GM19463 (cell line): ENCODE measurements at regions not wholly inside any gene's neighbourhood (a gene's known extent, or its start where the extent isn't known, plus 50 kb on each side); places are given as distances from the start of the nearest gene placed in this dataset.
"Not testable (repeated sequence)": the region's sequence is repeated elsewhere in the genome, so short reads cannot be mapped to it uniquely, and the experiment has no call there.

Experiments
- ATAC-seq: cut with Tn5 transposase; IDR thresholded peaks from one replicate; pipeline ENCODE4 v1.9.1; 2021; ENCODE audit warnings: mild to moderate bottlenecking, moderate library complexity; ENCODE audit not compliant: unreplicated experiment

- no peak for ATAC-seq
Observed at GRCh38 chr4:26204249-26204825, 116.5 kb upstream of the RBPJ start.

GRCh38 chr4:26204911-26205370 is 115.9 kb upstream of the RBPJ start:
- ATAC-seq = no peak

- no peak for ATAC-seq
Observed at GRCh38 chr4:26206339-26206738, 114.5 kb upstream of the RBPJ start.

- no peak for ATAC-seq
Observed at GRCh38 chr4:26206999-26207398, 113.8 kb upstream of the RBPJ start.

- ATAC-seq = no peak
Observed at GRCh38 chr4:26207631-26208030, 113.2 kb upstream of the RBPJ start.

GRCh38 chr4:26208237-26208994 is 112.4 kb upstream of the RBPJ start:
- ATAC-seq = no peak

GRCh38 chr4:26209378-26209777 is 111.4 kb upstream of the RBPJ start:
- ATAC-seq = not testable (repeated sequence)

GRCh38 chr4:26212528-26212927 is 108.3 kb upstream of the RBPJ start:
- no peak for ATAC-seq

- ATAC-seq = no peak
Observed at GRCh38 chr4:26213317-26213716, 107.5 kb upstream of the RBPJ start.

- no peak for ATAC-seq
Observed at GRCh38 chr4:26214994-26215393, 105.8 kb upstream of the RBPJ start.

GRCh38 chr4:26215725-26216124 is 105.1 kb upstream of the RBPJ start:
- no peak for ATAC-seq

- ATAC-seq = no peak
Observed at GRCh38 chr4:26217481-26217880, 103.3 kb upstream of the RBPJ start.

GRCh38 chr4:26217961-26218676 is 102.7 kb upstream of the RBPJ start:
- ATAC-seq = peak; percentile 87

GRCh38 chr4:26218677-26219605 is 101.9 kb upstream of the RBPJ start:
- peak; percentile 20 for ATAC-seq

- no peak for ATAC-seq
Observed at GRCh38 chr4:26220696-26221095, 100.1 kb upstream of the RBPJ start.

GRCh38 chr4:26223155-26223554 is 97.7 kb upstream of the RBPJ start:
- no peak for ATAC-seq

- ATAC-seq = no peak
Observed at GRCh38 chr4:26226629-26227376, 94.0 kb upstream of the RBPJ start.

GRCh38 chr4:26227601-26228229 is 93.1 kb upstream of the RBPJ start:
- no peak for ATAC-seq

- no peak for ATAC-seq
Observed at GRCh38 chr4:26228883-26229282, 91.9 kb upstream of the RBPJ start.

- ATAC-seq = no peak
Observed at GRCh38 chr4:26229974-26230373, 90.8 kb upstream of the RBPJ start.
